ENCODE measurements at regions not wholly inside any gene's neighbourhood (a gene's known extent, or its start where the extent isn't known, plus 50 kb on each side); places are given as distances from the start of the nearest gene placed in this dataset.

- no peak overlapping the region for H2AFZ ChIP-seq (ENCODE audit: low read length)
- H3K23me2 ChIP-seq (ENCODE audit: insufficient read length, low read depth, low read length, poor library complexity, severe bottlenecking), result no peaks in the 10 kb centered on the region
- no peak overlapping the region for H2BK15ac ChIP-seq (ENCODE audit: low read depth, low read length)
- no peaks in the 10 kb centered on the region for H3K4me1 ChIP-seq (ENCODE audit: insufficient read depth, low read length)
- no peak overlapping the region for H3T11ph ChIP-seq (ENCODE audit: low read length)
- H2BK20ac ChIP-seq (ENCODE audit: low read depth, low read length, poor library complexity, severe bottlenecking), result no peak overlapping the region
- no peak overlapping the region for H3K27ac ChIP-seq (ENCODE audit: insufficient read length, low read depth, low read length)
- H3K9ac ChIP-seq (ENCODE audit: extremely low read depth, insufficient read length, low read length), result no peak overlapping the region
- Mint-ChIP-seq H3K4me1 (no peaks in the 10 kb centered on the region), H3K27ac (no peak overlapping the region), H3K9me3 (no peaks in the 10 kb centered on the region), H3K27me3 (ENCODE audit: low read depth) (peaks cover 5% of the 10 kb centered on the region; the same call in 1 of the 2 replicates), H3K36me3 (ENCODE audit: insufficient read depth in 1 of 3, low read depth in 3 of 3) (no peaks in the 10 kb centered on the region), H3K4me3 (no peak overlapping the region)
- no peak overlapping the region for H2BK120ac ChIP-seq (ENCODE audit: low read depth, low read length, poor library complexity, severe bottlenecking)
- H3K4me2 ChIP-seq (ENCODE audit: insufficient read depth, insufficient read length, low read length), result no peak overlapping the region
- no peak overlapping the region for H3K23ac ChIP-seq (ENCODE audit: insufficient read length, low read depth, low read length)
- no peaks in the 10 kb centered on the region for H3K9me3 ChIP-seq (ENCODE audit: control insufficient read depth, low read depth, low read length)
- H4K8ac ChIP-seq (replicated peaks; ENCODE audit: insufficient read length, low read depth, low read length), result no peak overlapping the region
- H2AK5ac ChIP-seq (ENCODE audit: insufficient read length, low read length), result no peak overlapping the region
- TF ChIP-seq CTCF (conservative IDR thresholded peaks at IDR 0.05), result no peak
- no peaks in the 10 kb centered on the region for H3K79me2 ChIP-seq (ENCODE audit: insufficient read depth, low read length)
- no peaks in the 10 kb centered on the region for H3K27me3 ChIP-seq (ENCODE audit: insufficient read depth, low read length)
- H3K14ac ChIP-seq (ENCODE audit: insufficient read depth, low read length), result no peak overlapping the region
- H3K79me1 ChIP-seq (ENCODE audit: insufficient read depth, low read depth, low read length, poor library complexity, severe bottlenecking), result no peaks in the 10 kb centered on the region
- no peak overlapping the region for H3K18ac ChIP-seq (ENCODE audit: insufficient read length, low read depth, low read length)
- no peak for DNase-seq
- no peak overlapping the region for H4K91ac ChIP-seq (ENCODE audit: insufficient read length, low read depth, low read length)
- H2BK12ac ChIP-seq (ENCODE audit: insufficient read length, low read depth, low read length), result no peak overlapping the region
- no peak overlapping the region for H2BK5ac ChIP-seq (ENCODE audit: insufficient read length, low read length)
- H3K4ac ChIP-seq (ENCODE audit: low read depth, low read length), result no peak overlapping the region
- H4K20me1 ChIP-seq (ENCODE audit: control insufficient read depth, insufficient read depth, insufficient read length), result no peaks in the 10 kb centered on the region
- no peak overlapping the region for H4K5ac ChIP-seq (ENCODE audit: insufficient read length, low read depth, low read length)
- H3K56ac ChIP-seq (ENCODE audit: insufficient read length, low read depth, low read length), result no peak overlapping the region
- WGBS (ENCODE audit: extremely low coverage, insufficient read length, low lambda C conversion rate), result no CpG with 5 or more reads among the region's 1 CpG
Observed at GRCh38 chr2:66994654-66995053, 402.5 kb upstream of the ETAA1 start.

Data from H9 (cell line).